ENCODE measurements at regions not wholly inside any gene's neighbourhood (a gene's known extent, or its start where the extent isn't known, plus 50 kb on each side); places are given as distances from the start of the nearest gene placed in this dataset.

DNA sequence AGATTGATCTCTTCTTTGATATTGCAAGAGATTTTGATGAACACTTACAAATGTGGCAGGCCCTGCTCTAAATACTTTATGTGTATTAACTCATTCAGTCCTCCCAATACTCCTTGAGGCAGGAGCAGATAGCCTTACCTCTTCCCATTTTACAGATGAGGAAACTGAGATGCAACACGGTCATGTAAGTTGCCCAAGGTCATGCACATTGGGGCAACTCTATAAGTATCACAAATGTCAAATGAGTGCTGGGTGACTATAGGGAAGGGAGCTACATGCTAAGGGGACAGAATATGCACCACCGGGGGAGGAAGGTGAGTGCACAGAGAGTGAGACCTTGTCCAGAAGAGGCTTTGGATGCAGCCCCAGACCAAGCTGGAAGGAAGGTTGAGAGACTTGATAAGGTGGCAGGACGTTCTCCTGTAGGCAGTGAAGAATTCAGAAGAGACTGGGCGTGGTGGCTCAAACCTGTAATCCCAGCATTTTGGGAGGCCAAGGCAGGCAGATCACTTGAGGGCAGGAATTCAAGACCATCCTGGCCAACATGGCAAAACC lies 132.3 kb upstream of the PWP1 start:
- no peak for DNase-seq (ENCODE audit: low read depth)

- no peak for DNase-seq (ENCODE audit: low read depth)
These were observed 130.7 kb upstream of the PWP1 start for GRCh38 chr12:107554941-107555340.

DNA sequence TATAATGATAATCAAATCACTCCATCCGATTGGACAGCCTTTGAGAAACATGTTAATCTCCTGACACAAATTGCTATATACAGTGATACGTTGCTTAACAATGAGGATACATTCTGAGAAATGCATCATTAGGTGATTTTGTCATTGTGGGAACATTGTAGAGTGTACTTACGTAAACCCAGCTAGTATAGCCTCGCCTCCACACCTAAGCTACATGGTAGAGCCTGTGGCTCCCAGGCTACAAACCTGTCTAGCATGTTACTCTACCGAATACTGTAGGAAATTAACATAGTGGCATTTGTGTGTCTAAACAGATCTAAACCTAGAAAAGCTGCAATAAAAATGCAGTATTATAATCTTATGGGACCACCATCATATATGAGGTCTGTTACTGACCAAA lies 128.6 kb upstream of the PWP1 start:
- no peak for DNase-seq (ENCODE audit: low read depth)

DNA sequence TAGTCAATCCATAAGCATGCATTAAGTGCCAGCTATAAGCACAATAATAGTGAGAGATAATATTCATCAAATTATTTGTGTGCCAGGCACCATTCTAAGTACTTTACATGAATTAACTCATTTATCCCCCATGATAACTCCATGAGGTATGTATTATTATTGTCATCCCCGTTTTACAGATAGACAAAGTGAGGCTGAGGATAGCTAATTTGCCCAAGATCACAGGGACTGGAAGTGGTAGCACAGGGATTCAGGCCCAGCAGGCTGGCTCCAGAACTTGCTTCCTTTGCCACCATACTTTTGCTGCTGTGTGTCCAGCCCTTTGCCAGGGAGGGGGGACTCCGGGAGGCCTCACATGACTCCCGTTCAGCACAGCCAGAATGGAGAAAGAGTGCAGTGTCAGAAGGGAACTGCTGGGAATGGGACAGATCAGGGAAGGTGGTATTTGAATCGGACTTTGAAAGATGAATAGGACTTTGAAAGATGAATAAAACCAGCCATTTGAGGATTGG lies 128.0 kb upstream of the PWP1 start:
- DNase-seq (ENCODE audit: low read depth): no peak

GRCh38 chr12:107558141-107558815 lies 127.3 kb upstream of the PWP1 start:
- DNase-seq (ENCODE audit: low read depth): no peak

DNA sequence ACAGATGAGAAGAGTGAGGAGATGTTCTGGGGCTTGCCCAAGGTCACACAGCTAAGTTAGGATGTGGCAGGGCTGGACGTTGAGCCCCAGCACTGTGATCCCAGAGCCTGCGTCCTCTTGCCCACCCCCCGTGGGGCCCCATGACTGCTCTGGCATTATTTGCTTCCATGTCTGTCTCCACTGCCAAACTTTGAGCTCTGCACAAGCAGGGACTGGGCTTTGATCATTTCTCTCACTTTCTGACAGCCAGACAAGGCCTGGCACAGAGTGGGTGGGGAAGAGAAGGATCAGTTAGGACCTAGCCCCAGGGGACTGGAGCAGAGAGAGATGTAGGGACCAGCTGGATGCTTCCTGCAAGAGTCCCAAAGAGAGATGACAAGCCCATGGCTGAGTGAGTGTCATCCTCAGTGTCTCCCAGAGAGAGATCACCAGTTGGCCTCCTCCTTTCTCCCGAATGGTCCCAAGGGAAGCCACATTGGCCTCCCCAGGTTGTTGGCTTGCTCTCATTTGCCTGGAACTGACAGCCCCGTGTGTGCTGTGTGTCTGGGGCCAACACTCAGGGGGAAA lies 126.7 kb upstream of the PWP1 start:
- no peak for DNase-seq (ENCODE audit: low read depth)

DNA sequence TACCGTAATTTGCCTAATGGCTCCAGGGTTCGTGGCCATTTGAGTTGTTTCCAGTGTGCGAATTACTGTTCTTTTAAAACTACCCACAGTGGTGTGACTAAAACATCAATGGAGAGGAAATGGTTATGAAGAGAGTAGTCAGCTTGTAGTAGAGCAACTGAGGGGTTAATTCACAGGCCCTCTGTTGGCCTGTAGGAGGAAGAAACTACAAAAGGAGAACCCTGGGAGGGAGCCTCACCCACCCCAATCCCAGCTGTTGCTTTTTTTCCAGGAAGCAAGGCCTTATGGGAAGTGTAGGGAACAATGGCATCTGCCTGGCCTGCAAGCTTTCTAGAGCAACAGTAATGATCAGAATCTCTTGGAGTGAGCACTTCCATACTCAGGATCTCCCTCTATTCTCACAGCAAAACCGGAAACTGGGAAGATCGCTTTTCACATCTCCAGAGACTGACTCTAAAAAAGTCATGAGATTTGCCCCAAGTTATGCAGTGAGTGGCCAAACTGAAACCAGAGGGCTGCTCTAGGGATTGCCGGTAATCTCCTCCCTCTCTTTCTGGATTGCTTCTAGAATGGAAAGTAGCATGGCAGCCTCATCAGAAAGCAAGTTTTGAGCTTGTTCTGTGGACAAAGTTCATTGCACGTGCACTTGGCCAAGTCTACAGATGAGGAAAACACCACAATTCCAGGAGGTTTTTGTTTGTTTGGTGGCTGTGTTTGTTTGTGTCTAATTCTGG lies 125.3 kb upstream of the PWP1 start:
- no peak for DNase-seq (ENCODE audit: low read depth)

DNA sequence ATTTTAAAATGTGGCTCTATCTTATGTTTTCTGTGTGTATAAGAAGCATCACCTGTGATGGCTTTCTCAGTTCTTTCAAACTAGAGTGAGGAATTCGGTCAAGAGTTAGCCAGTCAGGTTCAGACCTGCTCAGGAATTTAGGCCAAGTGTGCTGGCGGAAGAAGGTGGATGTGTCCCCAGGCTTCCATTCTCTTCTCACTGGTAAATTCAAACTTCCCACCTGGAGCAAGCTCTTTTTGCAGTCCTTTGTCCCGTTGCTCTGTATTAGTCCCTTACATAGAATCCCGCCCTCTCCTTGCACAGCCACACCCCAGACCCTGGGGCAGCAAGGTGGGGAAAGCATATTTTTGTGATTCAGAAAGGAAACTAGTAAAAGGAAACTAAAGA lies 124.7 kb upstream of the PWP1 start:
- DNase-seq (ENCODE audit: low read depth): no peak

DNA sequence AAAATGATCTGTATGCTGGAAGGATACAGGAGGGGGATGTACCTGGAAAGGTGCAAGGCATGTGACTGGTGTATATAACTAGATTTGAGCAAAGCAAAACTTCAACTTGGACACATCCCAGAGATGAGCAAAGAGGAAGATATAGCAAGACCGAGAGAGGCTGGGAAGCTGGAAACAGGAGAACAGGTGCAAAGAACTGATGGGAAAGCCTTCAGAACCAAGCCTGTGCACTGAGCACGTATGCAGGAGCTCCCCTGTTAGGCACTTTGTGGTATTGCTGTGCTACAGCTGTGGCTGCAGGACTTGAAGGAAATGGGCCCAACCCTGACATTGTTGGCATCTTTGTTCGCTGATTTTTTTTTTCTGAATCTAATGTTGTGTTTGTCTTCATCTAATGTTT lies 120.7 kb upstream of the PWP1 start:
- DNase-seq (ENCODE audit: low read depth): no peak

DNA sequence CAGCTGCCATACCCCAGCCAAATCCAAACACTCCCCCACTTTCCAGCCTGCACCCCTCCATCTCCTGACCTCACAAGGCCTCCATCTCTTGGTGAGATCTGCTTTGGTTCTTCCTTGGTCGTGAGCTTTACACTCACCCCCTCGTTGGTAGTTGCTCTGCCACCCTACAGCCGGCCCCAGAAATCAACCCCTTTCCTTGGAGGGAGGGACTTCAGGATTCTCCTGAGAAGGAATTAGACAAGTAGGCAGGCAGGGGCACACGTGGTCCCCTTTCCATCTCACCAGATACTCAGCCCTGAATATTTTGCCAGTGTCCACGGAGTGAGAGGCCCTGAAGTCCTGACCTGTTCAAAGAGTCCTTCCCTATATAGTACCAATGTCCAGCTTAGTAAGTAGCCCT lies 120.0 kb upstream of the PWP1 start:
- no peak for DNase-seq (ENCODE audit: low read depth)

GRCh38 chr12:107567876-107568619 lies 117.6 kb upstream of the PWP1 start:
- no peak for DNase-seq (ENCODE audit: low read depth)

DNA sequence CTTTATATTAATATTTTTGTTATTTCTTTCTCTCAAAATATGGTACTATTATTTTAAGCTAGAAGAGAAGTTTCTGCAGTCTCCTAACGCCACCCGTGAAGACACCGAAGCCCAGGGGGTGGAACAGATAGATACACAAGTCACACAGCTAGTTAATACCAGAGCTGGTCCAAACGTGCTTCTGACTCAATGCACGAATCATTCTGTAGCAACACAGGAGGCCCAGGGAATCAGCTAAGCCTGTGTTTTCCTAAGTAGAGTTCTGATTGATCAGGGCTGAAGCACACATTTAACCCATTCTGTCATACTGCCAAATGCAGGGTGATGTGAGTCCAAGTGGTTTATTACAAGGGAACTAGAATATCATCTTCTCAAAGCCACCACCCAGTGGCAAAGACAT lies 116.9 kb upstream of the PWP1 start:
- no peak for DNase-seq (ENCODE audit: low read depth)

DNA sequence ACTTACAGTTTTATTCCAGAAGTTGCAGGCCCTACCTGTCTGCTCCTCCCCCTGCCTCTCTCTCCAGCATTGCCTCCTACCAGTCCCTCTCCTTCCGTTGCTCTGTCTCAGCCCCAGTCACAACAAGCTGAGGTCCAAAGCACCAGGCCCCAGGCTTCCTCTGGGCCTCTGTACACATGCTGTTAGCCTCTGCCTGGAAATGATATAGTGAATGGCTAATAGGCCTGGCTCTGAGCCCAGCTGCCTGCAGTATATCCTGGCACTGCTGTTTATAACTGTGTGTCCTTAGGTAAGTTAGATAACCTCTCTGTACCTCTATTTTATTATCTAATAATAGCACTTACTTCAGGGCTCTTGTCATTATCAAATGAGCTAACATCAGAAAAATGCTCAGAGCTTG lies 114.9 kb upstream of the PWP1 start:
- peak; percentile 6 for DNase-seq (ENCODE audit: low read depth)

GRCh38 chr12:107571492-107571891 lies 114.1 kb upstream of the PWP1 start:
- no peak for DNase-seq (ENCODE audit: low read depth)

GRCh38 chr12:107574691-107575090 lies 110.9 kb upstream of the PWP1 start:
- no peak for DNase-seq (ENCODE audit: low read depth)

DNA sequence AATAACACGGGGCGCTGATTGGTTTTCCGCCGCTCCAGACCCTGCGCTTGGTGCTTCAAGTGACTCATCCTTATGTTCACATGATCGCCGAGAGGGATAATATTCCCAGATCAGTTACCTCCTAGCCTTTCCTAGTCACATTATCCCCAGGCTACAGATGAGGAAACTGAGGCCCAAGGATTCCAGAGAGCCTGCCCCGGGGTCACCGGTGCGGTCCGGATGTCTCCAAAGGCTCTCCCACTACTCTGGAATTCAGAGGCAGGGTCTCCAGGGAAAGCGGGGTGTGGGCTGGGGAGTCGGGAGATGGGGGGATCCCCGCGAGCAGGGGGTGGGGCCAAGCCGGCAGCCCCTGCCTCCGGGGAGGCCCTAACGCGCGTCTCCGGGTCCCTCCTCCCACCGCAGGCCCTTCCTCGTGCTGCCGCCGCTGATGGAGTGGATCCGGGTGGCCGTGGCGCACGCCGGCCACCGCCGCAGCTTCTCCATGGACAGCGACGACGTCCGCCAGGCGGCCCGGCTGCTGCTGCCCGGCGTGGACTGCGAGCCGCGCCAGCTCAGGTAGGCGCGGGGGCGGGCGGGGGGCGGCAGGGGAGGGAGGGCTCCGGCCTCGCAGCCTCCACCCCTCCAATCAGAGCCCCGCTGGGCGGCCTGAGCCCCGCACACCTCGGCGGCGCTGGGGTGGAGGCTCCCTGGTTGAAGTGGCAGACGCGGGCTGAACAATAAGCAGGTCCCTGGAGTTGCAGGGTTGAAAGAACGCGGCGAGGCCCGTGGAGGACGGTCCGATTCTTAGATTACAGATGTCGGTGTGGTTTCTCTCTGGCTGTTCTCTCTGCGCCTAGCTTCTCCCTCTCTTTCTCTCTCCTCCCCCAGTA lies 104.6 kb upstream of the PWP1 start:
- DNase-seq (ENCODE audit: low read depth): no peak

GRCh38 chr12:107581619-107582015 lies 104.0 kb upstream of the PWP1 start:
- no peak for DNase-seq (ENCODE audit: low read depth)

DNA sequence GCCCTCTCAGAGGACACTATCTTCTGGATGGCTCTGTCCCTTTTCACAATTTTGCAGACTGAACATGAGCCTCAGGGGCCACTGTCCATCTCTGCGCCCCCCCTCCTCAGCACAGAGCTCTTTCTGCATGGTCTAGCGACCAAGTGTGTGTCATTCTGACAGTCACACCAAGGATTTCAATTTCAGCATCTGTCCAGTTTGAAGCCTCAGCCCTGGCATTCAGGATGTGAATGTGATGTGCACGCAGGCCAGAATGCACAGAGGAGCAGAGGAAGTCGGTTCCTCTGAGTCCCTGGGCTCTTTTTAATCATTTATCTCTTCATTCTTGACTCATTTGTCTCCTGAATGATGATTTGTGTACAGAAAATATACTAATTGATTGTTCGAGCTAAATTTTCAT lies 102.0 kb upstream of the PWP1 start:
- no peak for DNase-seq (ENCODE audit: low read depth)

DNA sequence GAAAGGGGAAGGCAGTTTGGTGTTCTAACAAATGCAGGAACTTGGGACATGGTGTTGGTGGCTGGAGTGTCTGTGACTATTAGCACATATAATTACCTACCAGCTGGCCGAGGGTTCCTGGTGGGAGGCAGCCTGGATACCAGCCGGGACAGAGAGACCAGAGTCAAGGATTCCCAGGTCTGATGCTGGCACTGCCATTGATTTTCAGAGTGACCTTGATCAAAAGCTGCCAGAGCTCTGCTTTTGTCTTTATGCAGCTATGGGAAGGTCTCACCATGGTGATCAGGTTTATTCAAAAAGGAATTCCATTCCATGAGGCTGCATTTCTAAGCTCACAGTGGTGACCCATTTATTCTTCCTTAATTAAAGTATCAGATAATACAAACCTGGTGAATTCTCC lies 101.0 kb upstream of the PWP1 start:
- no peak for DNase-seq (ENCODE audit: low read depth)

- DNase-seq (ENCODE audit: low read depth): no peak
These were observed 99.2 kb upstream of the PWP1 start for GRCh38 chr12:107586256-107586970.

GRCh38 chr12:107590413-107590812 lies 95.2 kb upstream of the PWP1 start:
- no peak for DNase-seq (ENCODE audit: low read depth)
